HG03025 (cell line): ENCODE measurements at regions not wholly inside any gene's neighbourhood (a gene's known extent, or its start where the extent isn't known, plus 50 kb on each side); places are given as distances from the start of the nearest gene placed in this dataset.
"Not testable (repeated sequence)": the region's sequence is repeated elsewhere in the genome, so short reads cannot be mapped to it uniquely, and the experiment has no call there.

Experiments
- ATAC-seq: cut with Tn5 transposase; IDR thresholded peaks from one replicate; pipeline ENCODE4 v1.9.1; 2021; ENCODE audit warnings: mild to moderate bottlenecking, moderate library complexity; ENCODE audit not compliant: unreplicated experiment, low FRiP score

GRCh38 chr1:222470252-222470805 is 77.6 kb downstream of the HHIPL2 start:
- not testable (repeated sequence) for ATAC-seq

GRCh38 chr1:222466150-222466865 is 81.6 kb downstream of the HHIPL2 start:
- ATAC-seq, result no peak

GRCh38 chr1:222465211-222466041 is 82.5 kb downstream of the HHIPL2 start:
- ATAC-seq, result peak; percentile 96

- peak; percentile 38 for ATAC-seq
These were observed 83.1 kb downstream of the HHIPL2 start for GRCh38 chr1:222464841-222465210.

- no peak for ATAC-seq
These were observed 84.7 kb downstream of the HHIPL2 start for GRCh38 chr1:222463059-222463730.

GRCh38 chr1:222462601-222463000 is 85.3 kb downstream of the HHIPL2 start:
- no peak for ATAC-seq

GRCh38 chr1:222461941-222462340 is 86.0 kb downstream of the HHIPL2 start:
- ATAC-seq, result no peak

GRCh38 chr1:222459652-222460051 is 88.3 kb downstream of the HHIPL2 start:
- ATAC-seq, result no peak

GRCh38 chr1:222457513-222457912 is 90.4 kb downstream of the HHIPL2 start:
- ATAC-seq, result no peak

GRCh38 chr1:222457084-222457483 is 90.8 kb downstream of the HHIPL2 start:
- ATAC-seq, result no peak

- ATAC-seq, result peak; percentile 97
These were observed 92.6 kb downstream of the HHIPL2 start for GRCh38 chr1:222455188-222455879.

- ATAC-seq, result no peak
These were observed 93.1 kb downstream of the HHIPL2 start for GRCh38 chr1:222454782-222455181.

GRCh38 chr1:222454186-222454585 is 93.7 kb downstream of the HHIPL2 start:
- ATAC-seq, result no peak

GRCh38 chr1:222452031-222452430 is 95.9 kb downstream of the HHIPL2 start:
- ATAC-seq, result no peak

- no peak for ATAC-seq
These were observed 104.3 kb downstream of the HHIPL2 start for GRCh38 chr1:222443566-222443965.

GRCh38 chr1:222441066-222441465 is 106.8 kb downstream of the HHIPL2 start:
- ATAC-seq, result no peak

- no peak for ATAC-seq
These were observed 123.1 kb downstream of the HHIPL2 start for GRCh38 chr1:222424826-222425225.

- ATAC-seq, result no peak
These were observed 126.5 kb downstream of the HHIPL2 start for GRCh38 chr1:222421380-222421779.

- no peak for ATAC-seq
These were observed 127.3 kb downstream of the HHIPL2 start for GRCh38 chr1:222420633-222421032.

- no peak for ATAC-seq
These were observed 129.2 kb downstream of the HHIPL2 start for GRCh38 chr1:222418654-222419053.
